PC-9 (cell line): ENCODE measurements at regions not wholly inside any gene's neighbourhood (a gene's known extent, or its start where the extent isn't known, plus 50 kb on each side); places are given as distances from the start of the nearest gene placed in this dataset.

ENCODE experiments used
- BruUV-seq: library from RNA; stranded (reverse); fragments of 400-500 nt; replicated peaks from 2 replicates; lab custom pipeline; 2021; lab: Mats Ljungman, UMichigan
- CTCF ChIA-PET: fragments of 300-600 bp; sonication (Branson Sonifier 250); formaldehyde crosslinking; loops from one replicate; lab custom pipeline; 2022; ENCODE audit warnings: antibody characterized with exemption; lab: Charles Lee
- POLR2A ChIA-PET: fragments of 300-600 bp; sonication (Branson Sonifier 250); formaldehyde crosslinking; loops from one replicate; lab custom pipeline; 2022; ENCODE audit warnings: antibody characterized with exemption; ENCODE audit not compliant: unreplicated experiment; lab: Charles Lee
- DNase-seq, 2 experiments: peaks; one replicate each; pipeline versions ENCODE4 v3.0.0 to v3.0.0-alpha.2; 2015 to 2022; ENCODE audit warnings: mixed read lengths in 1 of 2
- H2AFZ ChIP-seq: fragments of 200-600 bp; sonication (generic); 2 replicates; pipeline ENCODE4 v1.8.1; 2017; ENCODE audit warnings: antibody characterized with exemption
- H3F3A ChIP-seq: fragments of 200-600 bp; sonication (generic); 2 replicates; pipeline ENCODE4 v1.8.1; 2017; ENCODE audit warnings: antibody characterized with exemption, mild to moderate bottlenecking, low read depth; ENCODE audit not compliant: insufficient read depth
- H3K27ac ChIP-seq: fragments of 200-600 bp; sonication (generic); 2 replicates; pipeline ENCODE4 v1.6.1; 2016; ENCODE audit warnings: mixed run types
- H3K27me3 ChIP-seq: fragments of 200-600 bp; sonication (generic); 2 replicates; pipeline ENCODE4 v1.6.1; 2016; ENCODE audit warnings: low read depth, mixed run types; ENCODE audit not compliant: insufficient read depth
- H3K36me3 ChIP-seq: fragments of 200-600 bp; sonication (generic); 2 replicates; pipeline ENCODE4 v1.6.1; 2016; ENCODE audit warnings: low read depth, mixed run types
- H3K4me1 ChIP-seq: fragments of 200-600 bp; sonication (generic); replicated peaks from 2 replicates; pipeline ENCODE4 v1.6.1; 2016; ENCODE audit warnings: mixed run types; ENCODE audit not compliant: insufficient read depth
- H3K4me2 ChIP-seq: fragments of 200-600 bp; sonication (generic); 2 replicates; pipeline ENCODE4 v1.6.1; 2017; ENCODE audit warnings: mixed run types
- H3K4me3 ChIP-seq: fragments of 200-600 bp; sonication (generic); 2 replicates; pipeline ENCODE4 v1.6.1; 2016; ENCODE audit warnings: mixed run types
- H3K79me2 ChIP-seq: fragments of 200-600 bp; sonication (generic); 2 replicates; pipeline ENCODE4 v1.6.1; 2017; ENCODE audit warnings: low read depth, mixed run types
- H3K9me2 ChIP-seq: fragments of 200-600 bp; sonication (generic); 2 replicates; pipeline ENCODE4 v1.8.1; 2017; ENCODE audit warnings: mild to moderate bottlenecking; ENCODE audit not compliant: insufficient read depth
- H3K9me3 ChIP-seq: fragments of 200-600 bp; sonication (generic); 2 replicates; pipeline ENCODE4 v1.8.1; 2016; ENCODE audit warnings: low read depth; ENCODE audit not compliant: insufficient read depth
- H4K20me1 ChIP-seq: fragments of 200-600 bp; sonication (generic); 2 replicates; pipeline ENCODE4 v1.8.1; 2017; ENCODE audit not compliant: insufficient read depth
- CTCF ChIP-seq: fragments of 200-600 bp; sonication (generic); conservative IDR thresholded peaks from 2 replicates; pipeline ENCODE4 v1.6.1; 2017; ENCODE audit warnings: mixed run types, antibody characterized with exemption, mild to moderate bottlenecking, moderate library complexity
- EZH2 ChIP-seq: fragments of 200-600 bp; sonication (generic); IDR thresholded peaks from 2 replicates; pipeline ENCODE4 v1.8.0; 2017; ENCODE audit warnings: antibody characterized with exemption, low read depth
- intact Hi-C: fragments of 100-400 bp; cut with micrococcal nuclease; formaldehyde crosslinking; loops from one replicate; pipeline ENCODE4 v1.10.0; 2022; ENCODE audit not compliant: unreplicated experiment

- intact Hi-C loops = no loop called here
- Histone ChIP-seq H3K9me2 (no peaks in the 10 kb centered on the region), H3F3A (peaks cover 10% of the 10 kb centered on the region), H3K4me1 (peaks cover 11% of the 10 kb centered on the region), H3K36me3 (no peaks in the 10 kb centered on the region), H3K79me2 (no peaks in the 10 kb centered on the region), H3K4me2 (no peak overlapping the region), H3K27ac (no peak overlapping the region), H3K9me3 (no peaks in the 10 kb centered on the region), H2AFZ (no peak overlapping the region), H3K27me3 (no peaks in the 10 kb centered on the region), H3K4me3 (no peak overlapping the region), H4K20me1 (no peaks in the 10 kb centered on the region)
- TF ChIP-seq EZH2 (no peak), CTCF (no peak)
- DNase-seq = no peak
- CTCF ChIA-PET = no interaction called here
- BruUV-seq = no TSS peak
- POLR2A ChIA-PET = no interaction called here
Measured at GRCh38 chr4:73681776-73682175, 58.6 kb upstream of the CXCL8 start.

GRCh38 chr4:73682508-73682907 lies 57.9 kb upstream of the CXCL8 start:
- Histone ChIP-seq H3K4me3 (no peak overlapping the region), H3K9me3 (no peaks in the 10 kb centered on the region), H3K27ac (0 out of 2 replicates have a peak overlapping the region, but pooled peaks have one; percentile 19), H3F3A (peaks cover 6% of the 10 kb centered on the region; the same call in 1 of the 2 replicates), H4K20me1 (no peaks in the 10 kb centered on the region), H2AFZ (no peak overlapping the region), H3K9me2 (no peaks in the 10 kb centered on the region), H3K4me2 (no peak overlapping the region), H3K27me3 (no peaks in the 10 kb centered on the region), H3K4me1 (peaks cover 6% of the 10 kb centered on the region), H3K79me2 (no peaks in the 10 kb centered on the region), H3K36me3 (no peaks in the 10 kb centered on the region)
- ChIA-PET POLR2A (no interaction called here), CTCF (no interaction called here)
- intact Hi-C loops = no loop called here
- TF ChIP-seq CTCF = no peak
- no peak for TF ChIP-seq EZH2
- BruUV-seq = no TSS peak
- no peak for DNase-seq

GRCh38 chr4:73683033-73683432 lies 57.3 kb upstream of the CXCL8 start:
- H3K4me2 ChIP-seq = no peak overlapping the region
- TF ChIP-seq CTCF = no peak
- no peak for TF ChIP-seq EZH2
- no peaks in the 10 kb centered on the region for H3K79me2 ChIP-seq
- peaks cover under 1% of the 10 kb centered on the region; the same call in 1 of the 2 replicates for H3K4me1 ChIP-seq
- H3K27me3 ChIP-seq = no peaks in the 10 kb centered on the region
- no TSS peak for BruUV-seq
- no peaks in the 10 kb centered on the region for H4K20me1 ChIP-seq
- no peaks in the 10 kb centered on the region for H3K36me3 ChIP-seq
- H3K9me2 ChIP-seq = no peaks in the 10 kb centered on the region
- H3K4me3 ChIP-seq = no peak overlapping the region
- POLR2A ChIA-PET = no interaction called here
- no peak overlapping the region for H2AFZ ChIP-seq
- peaks cover 1% of the 10 kb centered on the region; the same call in 1 of the 2 replicates for H3F3A ChIP-seq
- intact Hi-C loops = no loop called here
- 0 out of 2 replicates have a peak overlapping the region, but pooled peaks have one; percentile 19 for H3K27ac ChIP-seq
- DNase-seq = peak in 1 of 2 experiments; percentile 61
- CTCF ChIA-PET = no interaction called here
- H3K9me3 ChIP-seq = no peaks in the 10 kb centered on the region
